Kidney epithelial cell (primary cell): ENCODE measurements at regions not wholly inside any gene's neighbourhood (a gene's known extent, or its start where the extent isn't known, plus 50 kb on each side); places are given as distances from the start of the nearest gene placed in this dataset.

ENCODE experiments used
- DNase-seq: peaks from one replicate; pipeline ENCODE4 v3.0.0-alpha.2; 2010; ENCODE audit warnings: low read depth
- H3K27me3 ChIP-seq: 2 replicates; pipeline ENCODE4 v1.6.0; 2011; ENCODE audit warnings: low read length; ENCODE audit not compliant: control insufficient read depth, insufficient read depth
- H3K36me3 ChIP-seq: 2 replicates; pipeline ENCODE4 v1.5.1; 2011; ENCODE audit warnings: low read length; ENCODE audit not compliant: control insufficient read depth, insufficient read depth
- H3K4me3 ChIP-seq: 2 replicates; pipeline ENCODE4 v1.5.1; 2011; ENCODE audit warnings: low read depth, mild to moderate bottlenecking, control low read depth, low read length
- TF ChIP-seq, protein P1 (sequence below): IDR thresholded peaks from 2 replicates; pipeline ENCODE4 v1.5.1; 2011; ENCODE audit warnings: mild to moderate bottlenecking, moderate library complexity, low read length, control low read depth, inconsistent platforms; ENCODE audit not compliant: insufficient read depth, poor library complexity, severe bottlenecking

- no peak for DNase-seq
- no peaks in the 10 kb centered on the region for H3K27me3 ChIP-seq
- no peak overlapping the region for H3K4me3 ChIP-seq
- no peaks in the 10 kb centered on the region for H3K36me3 ChIP-seq
- TF ChIP-seq, protein P1, sequence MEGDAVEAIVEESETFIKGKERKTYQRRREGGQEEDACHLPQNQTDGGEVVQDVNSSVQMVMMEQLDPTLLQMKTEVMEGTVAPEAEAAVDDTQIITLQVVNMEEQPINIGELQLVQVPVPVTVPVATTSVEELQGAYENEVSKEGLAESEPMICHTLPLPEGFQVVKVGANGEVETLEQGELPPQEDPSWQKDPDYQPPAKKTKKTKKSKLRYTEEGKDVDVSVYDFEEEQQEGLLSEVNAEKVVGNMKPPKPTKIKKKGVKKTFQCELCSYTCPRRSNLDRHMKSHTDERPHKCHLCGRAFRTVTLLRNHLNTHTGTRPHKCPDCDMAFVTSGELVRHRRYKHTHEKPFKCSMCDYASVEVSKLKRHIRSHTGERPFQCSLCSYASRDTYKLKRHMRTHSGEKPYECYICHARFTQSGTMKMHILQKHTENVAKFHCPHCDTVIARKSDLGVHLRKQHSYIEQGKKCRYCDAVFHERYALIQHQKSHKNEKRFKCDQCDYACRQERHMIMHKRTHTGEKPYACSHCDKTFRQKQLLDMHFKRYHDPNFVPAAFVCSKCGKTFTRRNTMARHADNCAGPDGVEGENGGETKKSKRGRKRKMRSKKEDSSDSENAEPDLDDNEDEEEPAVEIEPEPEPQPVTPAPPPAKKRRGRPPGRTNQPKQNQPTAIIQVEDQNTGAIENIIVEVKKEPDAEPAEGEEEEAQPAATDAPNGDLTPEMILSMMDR = no peak
Measured at GRCh38 chr7:70953796-70954195, 178.1 kb upstream of the GALNT17 start.

GRCh38 chr7:70972693-70973092 is 159.3 kb upstream of the GALNT17 start:
- Histone ChIP-seq H3K27me3 (no peaks in the 10 kb centered on the region), H3K36me3 (no peaks in the 10 kb centered on the region), H3K4me3 (no peak overlapping the region)
- TF ChIP-seq, protein P1 = no peak
- DNase-seq = no peak

- H3K36me3 ChIP-seq = no peaks in the 10 kb centered on the region
- no peak overlapping the region for H3K4me3 ChIP-seq
- TF ChIP-seq, protein P1 = no peak
- DNase-seq = no peak
- no peaks in the 10 kb centered on the region for H3K27me3 ChIP-seq
Measured at GRCh38 chr7:70975754-70976153, 156.2 kb upstream of the GALNT17 start.

DNA sequence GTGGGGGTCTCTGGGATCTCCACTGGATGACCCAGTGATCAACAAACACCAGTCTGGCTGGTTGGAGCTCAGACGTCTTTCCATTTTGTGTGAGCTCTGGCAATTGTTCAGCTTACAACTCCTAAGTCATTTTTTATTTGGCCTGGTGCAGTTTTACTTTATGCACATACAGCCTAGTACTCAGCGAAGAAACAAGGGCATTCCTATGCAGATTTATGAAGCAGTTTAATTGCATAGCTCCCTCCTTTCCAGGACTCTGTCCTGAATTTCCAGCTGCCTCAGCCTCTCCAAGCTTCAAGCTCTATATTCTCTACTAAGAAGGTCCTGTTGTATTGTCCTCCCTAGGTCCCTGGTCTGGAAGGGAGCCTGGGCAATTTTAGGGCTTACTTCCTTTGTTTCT is 145.6 kb upstream of the GALNT17 start:
- Histone ChIP-seq H3K36me3 (no peaks in the 10 kb centered on the region), H3K4me3 (no peak overlapping the region), H3K27me3 (no peaks in the 10 kb centered on the region)
- DNase-seq = no peak
- TF ChIP-seq, protein P1 = no peak

GRCh38 chr7:70994176-70994575 is 137.8 kb upstream of the GALNT17 start:
- no peaks in the 10 kb centered on the region for H3K27me3 ChIP-seq
- no peak for DNase-seq
- H3K4me3 ChIP-seq = no peak overlapping the region
- H3K36me3 ChIP-seq = no peaks in the 10 kb centered on the region
- TF ChIP-seq, protein P1 = no peak

- Histone ChIP-seq H3K4me3 (no peak overlapping the region), H3K27me3 (no peaks in the 10 kb centered on the region), H3K36me3 (no peaks in the 10 kb centered on the region)
- no peak for DNase-seq
- TF ChIP-seq, protein P1 = no peak
Measured at GRCh38 chr7:70997261-70997660, 134.7 kb upstream of the GALNT17 start.
